Superior temporal gyrus (tissue), 1 donor: ENCODE measurements at regions not wholly inside any gene's neighbourhood (a gene's known extent, or its start where the extent isn't known, plus 50 kb on each side); places are given as distances from the start of the nearest gene placed in this dataset.

Source experiments
- DNase-seq: peaks from one replicate; pipeline ENCODE4 v3.0.0-alpha.2; 2016; ENCODE audit errors: extremely low spot score

DNA sequence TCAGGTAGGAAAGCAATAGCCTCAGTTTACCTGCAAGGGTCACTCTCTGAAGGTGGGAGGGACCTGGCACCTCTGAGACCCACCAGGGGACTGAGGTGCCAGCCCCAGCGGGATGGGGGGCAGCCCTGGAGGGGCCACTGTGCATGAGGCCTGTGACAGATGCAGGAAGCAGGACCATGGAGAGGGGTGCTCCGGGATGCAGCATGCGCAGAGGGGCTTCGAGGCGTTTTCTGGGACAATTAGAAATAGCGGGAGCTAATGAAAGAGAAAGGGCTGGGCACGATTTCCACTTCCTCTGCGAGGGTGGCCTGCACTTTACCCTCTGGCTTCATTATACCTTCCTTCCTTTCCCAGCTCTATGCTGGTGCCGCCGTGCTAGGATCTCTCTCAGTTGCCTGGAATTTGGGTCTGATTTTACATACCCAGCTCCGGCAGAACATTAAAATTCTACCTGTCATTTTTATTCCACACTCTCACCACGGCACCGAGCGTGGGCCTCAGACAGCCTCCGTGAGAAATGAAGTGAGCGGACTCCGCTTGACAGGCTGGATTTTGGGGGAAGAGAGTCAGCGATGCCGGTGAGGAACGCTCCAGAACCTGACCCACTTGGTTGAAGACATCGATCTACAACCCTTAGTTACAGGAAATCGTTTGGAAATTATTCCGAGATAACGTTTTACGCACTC, 333.9 kb upstream of the PFKP start:
- no peak for DNase-seq

DNA sequence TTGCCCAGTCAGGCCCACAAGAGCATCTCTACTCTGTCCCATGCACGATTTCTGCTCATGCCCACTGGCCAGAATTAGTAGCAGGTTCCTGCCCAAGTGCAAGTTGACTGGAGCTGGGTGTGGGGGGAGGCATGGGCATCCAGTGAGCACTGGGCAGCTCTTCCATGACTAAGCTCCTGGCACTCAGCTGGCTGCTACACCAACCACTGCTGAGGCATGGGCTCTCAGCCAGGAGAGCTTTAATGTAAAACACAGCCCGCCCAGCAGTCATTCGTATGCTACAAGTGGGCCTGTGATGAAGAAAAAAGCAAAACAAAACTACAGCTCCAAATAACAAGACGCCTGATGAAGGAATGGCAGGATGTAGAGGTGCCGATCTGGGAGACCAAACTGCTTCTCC, 335.4 kb upstream of the PFKP start:
- DNase-seq = no peak

DNA sequence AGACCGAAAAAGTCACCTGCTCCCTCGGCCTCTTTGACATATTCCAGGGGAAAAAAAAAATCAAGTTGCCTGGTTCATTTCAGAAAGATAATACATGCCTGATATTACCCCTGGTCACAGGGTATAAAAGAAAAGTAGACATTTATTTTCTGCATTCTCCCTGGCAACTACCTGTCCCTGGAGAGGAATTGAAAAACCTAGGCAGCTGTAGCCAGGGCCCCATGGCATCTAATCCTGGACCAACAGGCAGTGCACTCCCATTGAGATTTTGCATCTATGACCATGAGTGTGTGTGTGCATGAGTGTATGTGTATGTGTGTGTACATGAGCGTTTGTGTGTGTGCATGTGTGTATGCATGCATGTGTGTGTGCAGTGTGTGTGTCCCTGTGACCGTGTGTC, 338.2 kb upstream of the PFKP start:
- DNase-seq = no peak

DNA sequence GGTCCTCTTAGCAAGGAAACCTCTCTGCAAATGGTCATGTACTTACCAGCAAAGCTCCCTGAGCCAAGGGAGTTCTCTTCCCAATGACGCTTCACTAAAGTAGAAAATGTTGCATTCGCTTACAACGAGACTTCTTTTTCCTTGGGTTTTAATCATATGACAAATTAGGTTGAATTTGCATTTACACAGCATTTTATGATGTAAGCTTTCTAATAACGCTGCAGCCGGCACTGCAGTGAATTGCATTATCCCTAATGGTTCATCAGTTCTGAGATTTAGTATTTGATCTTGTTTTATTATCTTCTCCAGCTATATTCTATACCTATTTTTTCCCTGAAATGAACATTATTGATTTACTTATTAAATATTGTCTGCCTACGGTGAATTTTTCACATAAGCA, 339.3 kb upstream of the PFKP start:
- DNase-seq = no peak

DNA sequence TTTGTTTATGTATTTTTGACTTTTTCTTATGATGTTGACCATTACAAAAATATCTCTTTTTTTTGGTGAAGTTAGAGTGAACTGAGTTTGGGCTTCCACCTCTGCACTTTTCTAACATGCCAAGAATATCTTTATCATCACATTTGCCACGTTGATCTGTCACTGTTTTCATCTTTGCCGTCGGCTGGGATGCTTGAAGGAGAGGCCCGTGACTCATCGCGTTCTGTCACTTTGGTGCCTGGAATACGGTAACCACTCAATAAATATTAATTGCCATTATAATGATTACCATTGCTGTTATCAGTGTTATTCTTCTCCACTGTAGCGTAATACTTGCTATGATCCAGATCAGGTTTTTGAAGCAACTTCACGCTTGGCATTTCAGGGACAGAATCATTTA, 350.8 kb upstream of the PFKP start:
- DNase-seq = no peak

DNA sequence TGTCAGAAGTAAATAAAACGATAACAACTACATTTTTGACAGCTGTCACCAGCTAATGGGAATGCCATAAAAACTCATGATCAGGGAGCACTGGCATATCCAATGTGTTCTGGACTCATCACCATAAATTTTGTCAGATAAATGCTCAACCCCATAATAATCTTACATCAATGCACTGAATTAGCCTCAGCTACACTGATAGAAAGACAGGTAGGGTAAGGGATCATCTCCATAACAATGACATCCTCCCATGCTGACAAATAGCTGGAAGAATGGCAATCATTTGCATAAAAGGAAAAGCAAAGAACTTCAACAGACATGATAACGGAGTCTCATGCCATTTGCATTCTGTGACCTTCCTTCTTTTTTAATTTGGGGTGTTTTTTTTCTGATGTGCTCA, 352.8 kb upstream of the PFKP start:
- no peak for DNase-seq

DNA sequence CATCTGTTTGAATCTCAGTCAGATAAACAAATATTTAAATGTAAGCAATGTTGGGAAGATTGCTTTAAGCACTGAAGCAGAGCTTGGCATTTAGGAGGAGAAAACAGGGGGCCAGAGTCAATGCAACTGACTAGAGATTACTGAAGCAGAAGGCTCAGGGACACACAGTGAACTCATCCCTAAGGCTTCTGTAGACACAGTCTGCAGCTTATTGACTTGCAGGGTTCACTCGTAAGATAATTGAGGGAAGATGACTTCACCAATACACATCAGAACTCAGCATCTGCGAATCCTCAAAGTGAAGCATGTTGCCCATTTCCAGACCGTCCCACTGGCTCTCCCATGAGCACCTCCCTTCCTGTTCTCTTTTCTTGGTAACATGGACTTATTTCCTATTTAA, 363.4 kb upstream of the PFKP start:
- DNase-seq = no peak

DNA sequence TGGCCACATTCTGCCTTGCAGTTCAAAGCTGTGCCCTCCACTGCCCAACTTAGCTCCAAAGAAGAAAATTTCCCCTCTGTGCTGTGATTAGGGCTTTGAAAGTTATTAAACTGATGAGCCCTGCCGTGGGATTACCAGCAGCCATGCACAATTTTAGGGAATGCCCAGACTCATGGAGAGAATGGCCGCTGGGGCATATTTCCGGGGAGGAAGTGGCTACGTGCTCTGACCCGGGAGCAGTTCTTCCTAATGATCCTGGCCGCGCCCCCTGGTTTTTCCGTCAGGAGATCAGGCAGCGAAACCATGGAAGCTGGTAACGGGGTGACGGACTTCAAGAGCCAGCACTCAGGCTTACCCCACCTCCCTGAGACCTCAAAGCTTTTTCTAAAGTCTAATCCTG, 365.5 kb upstream of the PFKP start:
- DNase-seq = no peak

DNA sequence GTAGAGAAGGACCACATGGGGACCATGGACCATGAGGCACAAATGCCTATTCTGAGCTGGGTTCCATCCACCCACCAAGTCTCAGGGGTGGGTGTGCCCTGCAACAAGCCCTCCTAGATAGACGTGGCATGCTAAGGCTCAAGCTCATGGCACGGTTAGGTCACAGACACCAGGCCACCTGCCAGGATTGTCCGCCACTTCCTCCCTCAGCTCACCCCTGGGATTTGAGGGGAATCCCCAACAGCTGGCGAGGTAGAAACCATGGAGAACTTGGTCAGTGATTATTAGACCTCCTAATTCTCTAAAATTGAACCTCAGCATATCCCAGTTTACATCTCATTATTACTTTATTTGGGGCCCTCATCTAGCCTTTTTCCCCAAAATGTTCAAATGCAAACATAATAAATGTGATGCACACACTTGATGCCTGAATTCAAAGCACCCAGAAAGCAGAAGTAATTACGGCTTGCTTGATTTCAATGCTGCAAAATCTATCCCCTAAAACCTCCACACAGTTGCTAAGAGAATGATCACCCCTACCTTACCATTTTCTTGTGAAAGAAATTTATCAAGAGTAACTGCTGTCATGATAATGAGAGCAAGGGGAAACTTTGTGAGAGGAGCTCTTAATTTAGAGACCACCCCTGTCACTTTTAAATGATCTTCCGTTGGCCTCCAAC, 366.6 kb upstream of the PFKP start:
- DNase-seq = no peak

DNA sequence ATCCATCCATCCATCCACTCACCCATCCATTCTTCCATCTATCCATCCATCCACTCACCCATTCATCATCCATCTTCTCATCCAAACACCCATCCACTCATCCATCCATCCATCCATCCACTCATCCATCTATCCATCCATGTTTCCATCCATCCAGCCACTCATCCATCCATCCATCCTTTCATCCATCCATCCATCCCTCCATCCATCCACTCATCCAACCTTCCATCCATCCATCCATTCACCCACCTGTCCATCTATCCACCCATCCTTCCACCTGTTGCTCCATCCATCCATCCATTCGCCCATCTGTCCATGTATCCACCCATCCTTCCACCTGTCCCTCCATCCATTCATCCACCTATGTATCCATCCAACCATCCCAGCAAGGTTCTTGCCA, 378.4 kb upstream of the PFKP start:
- no peak for DNase-seq

DNA sequence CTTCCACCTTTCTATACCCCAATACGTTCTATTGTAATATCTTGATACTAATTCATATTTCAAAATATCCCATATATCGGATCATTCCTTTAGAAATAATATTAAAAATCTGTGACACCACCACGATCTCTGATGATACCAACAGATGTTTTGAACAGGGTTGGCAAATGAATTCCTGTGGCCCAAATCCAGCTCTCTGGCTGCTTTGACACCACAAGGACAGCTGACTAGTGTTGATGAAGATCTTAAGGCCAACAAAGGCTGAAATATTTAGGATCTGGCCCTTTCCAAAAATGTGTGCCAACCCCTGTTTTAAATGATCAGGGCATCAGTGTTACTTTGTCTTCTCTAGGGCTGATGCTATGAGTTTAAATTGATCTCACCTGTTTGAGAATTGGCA, 380.7 kb upstream of the PFKP start:
- DNase-seq = no peak

DNA sequence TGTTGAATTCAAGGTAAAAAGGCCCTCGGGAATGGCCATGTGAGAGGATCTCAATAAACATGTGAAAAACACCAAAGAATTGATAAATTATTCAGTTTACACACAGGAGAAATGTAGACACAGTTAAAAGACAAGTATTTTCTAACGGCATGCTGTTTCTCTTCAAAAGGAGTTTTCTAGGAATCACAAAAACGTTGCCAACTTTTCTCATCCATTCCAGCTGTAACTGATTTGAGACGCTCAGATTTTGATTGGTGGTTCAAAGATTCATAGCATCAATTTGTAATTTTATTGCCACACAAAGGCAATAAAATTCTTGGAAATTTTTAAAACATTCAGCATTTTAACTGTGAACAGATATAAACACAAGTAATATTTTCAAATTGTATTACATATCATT, 384.9 kb upstream of the PFKP start:
- no peak for DNase-seq

DNA sequence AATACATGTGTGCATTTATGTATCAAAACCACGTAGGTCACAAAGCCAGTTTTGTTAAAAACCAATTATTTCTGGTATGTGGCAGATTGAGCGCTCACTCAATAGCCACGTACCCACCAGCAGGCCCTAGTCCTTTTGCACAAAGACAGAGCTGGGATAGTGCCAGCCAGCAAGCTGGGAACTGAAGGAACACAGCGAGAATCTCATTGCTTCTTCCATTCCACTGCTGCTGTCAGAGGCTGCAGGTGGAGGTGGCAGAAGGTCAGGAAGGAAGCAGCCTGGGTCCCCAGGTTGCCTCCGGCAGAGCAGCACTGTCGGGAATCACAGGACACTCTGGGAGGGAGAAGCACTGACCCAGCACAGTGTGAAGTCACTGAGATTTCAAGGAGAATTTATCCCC, 385.5 kb upstream of the PFKP start:
- no peak for DNase-seq

DNA sequence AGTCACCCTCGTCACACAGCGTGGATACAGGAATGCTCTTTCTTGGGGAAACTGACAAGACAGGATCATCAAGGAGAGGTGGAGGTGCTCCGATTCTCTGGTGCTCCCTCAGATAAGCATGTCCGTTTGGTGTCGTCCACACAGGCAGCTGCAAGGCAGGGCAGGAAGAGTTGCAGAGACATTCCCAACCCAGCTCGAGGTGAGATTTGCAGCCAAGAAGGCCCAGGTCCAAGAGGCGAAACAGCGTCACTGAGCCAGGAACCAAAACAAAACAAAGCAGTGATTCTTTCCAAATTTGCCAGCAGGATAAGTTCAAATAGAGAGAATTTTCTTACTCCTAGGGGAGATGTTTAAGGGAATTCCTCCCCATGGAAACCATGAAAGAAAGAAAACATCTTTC, 386.5 kb upstream of the PFKP start:
- DNase-seq = no peak

DNA sequence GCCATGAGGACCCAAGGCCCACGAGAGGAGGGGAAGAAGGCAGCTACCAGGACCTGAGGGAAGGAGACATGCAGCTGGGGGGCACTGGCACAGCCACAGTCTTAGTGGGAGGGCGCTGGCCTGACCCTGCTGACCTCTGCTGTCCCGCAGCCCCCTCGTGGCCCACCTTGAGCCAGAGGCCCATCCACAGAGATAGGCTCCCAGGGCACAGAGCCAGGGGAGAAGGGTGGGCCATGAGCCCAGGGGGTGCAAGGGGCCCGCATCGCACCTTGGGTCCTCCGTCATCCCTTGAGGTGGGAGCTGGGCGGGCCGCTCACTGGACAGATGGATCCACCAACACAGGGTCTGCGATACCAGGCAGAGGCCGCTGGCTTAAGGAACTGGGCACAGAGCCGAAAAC, 387.7 kb upstream of the PFKP start:
- DNase-seq = no peak

DNA sequence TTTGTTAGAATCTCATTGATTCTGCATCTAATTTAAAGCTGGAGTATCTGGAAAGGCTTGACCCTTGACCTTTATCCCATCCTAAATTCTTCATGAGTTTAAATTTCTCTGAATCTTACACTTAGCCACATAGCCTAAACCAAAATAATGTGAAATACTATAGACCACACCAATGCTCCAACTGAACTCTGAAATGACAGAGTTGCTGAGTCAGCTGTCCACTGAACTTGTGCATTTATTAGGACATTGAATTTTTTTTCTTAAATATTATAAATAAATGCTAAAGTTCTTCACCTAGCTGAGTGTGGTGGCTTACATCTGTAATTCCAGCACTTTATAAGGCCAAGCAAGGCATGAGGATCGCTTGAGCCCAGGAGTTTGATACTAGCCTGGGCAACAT, 390.9 kb upstream of the PFKP start:
- no peak for DNase-seq

DNA sequence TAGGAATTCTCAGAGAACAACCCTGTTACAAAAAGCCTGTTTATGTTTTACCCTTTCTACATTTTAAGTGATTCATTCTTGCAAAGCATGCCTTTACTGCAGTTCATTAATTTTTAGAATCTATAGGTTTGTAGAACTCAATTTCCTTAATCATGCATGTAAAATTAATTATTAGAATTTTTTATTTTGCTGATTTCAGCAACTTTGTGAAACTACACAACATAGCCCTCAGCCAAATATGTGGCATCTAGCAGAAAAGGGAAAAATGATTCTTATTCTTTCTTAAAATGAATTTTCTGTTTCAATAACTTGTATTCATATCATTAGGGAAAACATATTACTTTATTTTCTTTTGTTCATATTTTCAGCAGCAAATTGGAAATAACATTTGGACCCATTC, 392.9 kb upstream of the PFKP start:
- DNase-seq = no peak

DNA sequence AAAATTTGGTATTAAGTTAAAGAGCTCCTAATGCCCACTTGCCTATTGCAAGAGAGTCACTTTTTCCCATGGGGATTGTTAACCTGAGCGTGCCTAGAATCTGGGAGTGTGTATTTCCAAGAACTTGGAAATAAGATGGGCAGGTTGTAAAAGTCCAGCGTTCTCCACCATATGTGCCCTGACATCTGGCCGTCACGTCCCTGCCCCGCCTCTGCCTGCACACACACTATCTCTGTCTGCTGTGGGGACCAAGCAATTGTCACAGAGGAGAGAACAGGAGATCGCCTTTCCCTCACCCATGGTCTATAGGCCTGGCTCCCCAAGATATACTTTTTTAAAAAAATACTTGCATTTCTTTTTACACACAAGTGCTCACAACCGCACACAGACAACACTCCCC, 396.5 kb upstream of the PFKP start:
- DNase-seq = no peak

DNA sequence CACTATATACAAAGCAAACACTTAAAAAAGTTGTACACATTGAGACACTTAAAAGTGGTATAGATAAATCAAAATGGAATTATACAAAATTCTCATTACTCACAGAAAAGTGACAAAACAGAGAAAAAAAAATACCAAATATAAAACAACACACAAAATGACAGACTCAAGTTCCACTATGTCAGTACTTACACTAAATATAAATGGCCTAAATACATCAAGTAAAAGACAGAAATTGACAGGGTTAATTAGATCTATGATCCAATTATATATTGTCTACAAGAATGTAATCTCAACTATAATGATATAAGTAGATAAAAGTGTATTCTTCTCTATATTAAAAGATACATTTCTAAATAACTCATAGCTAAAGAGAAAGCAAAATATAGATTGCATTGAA, 401.6 kb upstream of the PFKP start:
- no peak for DNase-seq

DNA sequence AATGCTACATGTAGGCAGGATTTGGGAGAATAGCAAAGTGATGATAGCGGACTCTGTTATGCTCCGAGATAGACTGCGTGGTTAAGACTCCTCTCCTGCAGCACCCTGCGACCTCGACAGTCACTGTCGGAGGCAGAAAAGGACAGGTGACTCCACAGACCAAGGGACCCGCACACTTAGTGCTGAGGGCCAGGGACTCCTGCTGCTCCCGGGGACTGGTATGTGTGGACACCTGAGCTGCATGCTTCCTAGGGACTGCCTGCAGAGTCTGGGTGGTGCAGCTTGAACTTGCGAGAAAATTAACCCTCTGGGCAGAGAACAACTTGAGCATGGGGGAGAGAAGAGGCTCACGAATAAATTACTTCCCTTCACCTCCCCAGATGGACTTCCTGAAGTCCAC, 407.1 kb upstream of the PFKP start:
- no peak for DNase-seq

DNA sequence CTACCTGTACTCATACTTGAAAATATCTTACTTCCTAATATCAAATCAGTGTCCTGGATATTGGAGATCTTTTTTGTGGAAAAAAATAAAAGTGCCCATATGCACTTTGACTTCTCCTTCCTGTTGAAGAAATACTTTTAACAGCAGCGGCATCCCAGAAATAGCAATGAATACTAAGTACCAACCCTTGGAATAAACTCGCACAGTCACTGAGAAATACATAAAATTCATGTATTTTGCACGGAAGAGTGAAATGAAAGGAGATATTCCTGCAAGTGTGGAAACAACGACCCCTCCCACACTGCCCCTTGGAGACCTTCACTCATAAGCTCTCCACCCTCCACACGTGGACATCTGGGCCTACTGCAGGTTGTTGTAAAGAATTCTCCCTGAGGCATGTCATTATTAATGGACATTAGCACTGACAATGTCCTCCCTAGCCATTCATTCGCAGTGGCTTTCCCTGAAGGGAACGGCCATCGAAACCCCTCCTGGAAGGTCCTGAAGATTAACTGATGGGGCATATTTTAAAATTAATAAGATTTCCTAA, 407.6 kb upstream of the PFKP start:
- DNase-seq = no peak

DNA sequence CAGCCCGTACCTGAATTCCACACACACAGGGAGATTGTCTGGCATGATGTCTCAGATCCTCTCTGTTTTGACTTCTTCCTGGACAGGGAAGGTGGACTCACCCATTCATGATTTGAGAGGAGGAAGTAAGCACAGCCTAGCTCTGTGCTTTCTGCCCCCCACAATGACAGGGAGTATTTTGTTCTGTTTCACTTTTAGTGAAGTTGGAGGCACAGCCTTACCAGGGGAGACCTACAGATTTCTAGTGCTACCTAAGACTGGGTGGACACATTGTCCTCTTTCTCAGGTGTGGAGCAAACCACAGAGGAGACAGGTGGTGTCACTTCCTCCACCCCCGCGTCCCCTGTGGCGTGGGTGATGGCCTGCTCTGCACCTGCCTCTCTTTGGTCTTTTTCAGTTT, 408.6 kb upstream of the PFKP start:
- DNase-seq = no peak

DNA sequence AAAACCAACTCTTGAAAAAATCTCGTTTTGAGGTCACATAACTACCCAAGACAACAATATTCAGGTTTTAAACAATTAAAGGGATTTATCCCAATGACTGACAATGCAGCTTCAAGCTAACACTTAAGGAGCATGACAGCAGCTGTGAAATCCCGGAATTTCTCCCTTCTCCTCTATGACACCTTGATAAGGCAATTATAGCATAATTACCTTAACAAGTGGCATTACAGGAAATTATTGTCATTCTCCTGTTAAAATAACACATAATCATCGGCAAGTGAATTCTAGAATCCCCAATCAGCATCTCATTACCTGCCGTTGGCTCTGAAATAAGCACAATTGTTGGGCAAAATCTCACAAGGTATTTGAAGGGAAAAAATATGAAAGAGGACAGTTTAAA, 417.0 kb upstream of the PFKP start:
- no peak for DNase-seq

DNA sequence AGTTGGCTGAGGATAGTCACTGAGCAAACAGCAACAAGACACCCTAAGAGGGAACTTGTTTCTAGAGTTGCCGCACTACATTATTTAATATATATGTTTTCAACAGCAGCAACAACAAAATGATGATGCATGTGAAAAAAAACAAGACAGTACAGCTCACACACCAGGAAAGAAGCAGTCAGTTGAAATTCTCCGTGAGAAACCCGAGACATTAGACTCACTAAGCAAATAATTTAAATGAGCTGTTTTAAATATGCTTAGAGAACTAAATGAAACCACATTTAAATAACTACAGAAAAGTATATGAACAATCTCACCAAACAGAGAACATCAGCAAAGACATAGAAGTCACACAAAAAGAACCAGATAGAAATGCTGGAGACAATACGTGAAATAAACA, 426.3 kb upstream of the PFKP start:
- no peak for DNase-seq
